HEK293 (cell line): ENCODE measurements at regions not wholly inside any gene's neighbourhood (a gene's known extent, or its start where the extent isn't known, plus 50 kb on each side); places are given as distances from the start of the nearest gene placed in this dataset.
A peak's percentile ranks its signal among the peaks of the same experiment; 100 is the strongest.
"Not testable (repeated sequence)": the region's sequence is repeated elsewhere in the genome, so short reads cannot be mapped to it uniquely, and the experiment has no call there.

Source experiments
- CTCF ChIA-PET: fragments of 350-600 bp; formaldehyde crosslinking; extraction: SDS; loops from one replicate; lab custom pipeline; 2021; ENCODE audit warnings: antibody characterized with exemption; lab: Yijun Ruan, JAX
- POLR2A ChIA-PET: fragments of 300-600 bp; formaldehyde crosslinking; extraction: SDS; loops from one replicate; lab custom pipeline; 2020; ENCODE audit warnings: antibody characterized with exemption, inconsistent platforms; lab: Yijun Ruan, JAX
- H3K27ac ChIP-seq: fragments of 200-500 bp; sonication (Bioruptor generic); 2 replicates; pipeline ENCODE4 v1.5.1; 2014; ENCODE audit warnings: low read depth, low read length, control low read depth, inconsistent platforms; ENCODE audit errors: extremely low read depth
- H3K36me3 ChIP-seq, 2 experiments: fragments of 200-500 bp in 1 of 2; sonication (Bioruptor generic) in 1 of 2; 1 replicate in 1 of 2; 2 replicates in 1 of 2; pipeline ENCODE4 v1.5.1; 2014 to 2017; ENCODE audit warnings: inconsistent platforms in 2 of 2, low read length in 2 of 2; ENCODE audit not compliant: control insufficient read depth in 2 of 2, insufficient read depth in 1 of 2
- H3K4me1 ChIP-seq: fragments of 200-500 bp; sonication (Bioruptor generic); 2 replicates; pipeline ENCODE4 v1.5.1; 2014; ENCODE audit warnings: mild to moderate bottlenecking, low read length, inconsistent platforms; ENCODE audit not compliant: control insufficient read depth, insufficient read depth
- H3K4me3 ChIP-seq: 2 replicates; pipeline ENCODE4 v1.5.1; 2011; ENCODE audit warnings: low read depth, mild to moderate bottlenecking, control low read depth, low read length, moderate library complexity
- H3K9me3 ChIP-seq: fragments of 200-500 bp; sonication (Bioruptor generic); 2 replicates; pipeline ENCODE4 v1.5.1; 2014; ENCODE audit warnings: low read depth, low read length, inconsistent platforms; ENCODE audit not compliant: control insufficient read depth, insufficient read depth
- FEZF1 ChIP-seq: fragments of 450-650 bp; formaldehyde crosslinking; IDR thresholded peaks from 2 replicates; pipeline ENCODE4 v1.5.1; 2016; ENCODE audit warnings: missing biosample characterization, missing genetic modification characterization
- IKZF3 ChIP-seq: fragments of 450-650 bp; IDR thresholded peaks from 2 replicates; pipeline ENCODE4 v1.5.0; 2018; ENCODE audit warnings: missing biosample characterization, mild to moderate bottlenecking, missing genetic modification characterization, moderate library complexity
- REST ChIP-seq: fragments of 450-650 bp; formaldehyde crosslinking; IDR thresholded peaks from 2 replicates; pipeline ENCODE4 v1.5.1; 2016; ENCODE audit warnings: missing biosample characterization, missing genetic modification characterization
- TRIM28 ChIP-seq: IDR thresholded peaks from 2 replicates; pipeline ENCODE4 v1.6.1; 2011; ENCODE audit warnings: low read length, control low read depth, borderline replicate concordance
- WT1 ChIP-seq: fragments of 450-650 bp; formaldehyde crosslinking; IDR thresholded peaks from 2 replicates; pipeline ENCODE4 v1.5.1; 2016; ENCODE audit warnings: missing biosample characterization, missing genetic modification characterization
- ZBTB11 ChIP-seq: fragments of 450-650 bp; formaldehyde crosslinking; conservative IDR thresholded peaks from 2 replicates; pipeline ENCODE4 v1.5.1; 2016; ENCODE audit warnings: low read depth, missing biosample characterization, missing genetic modification characterization
- ZBTB49 ChIP-seq: fragments of 450-650 bp; formaldehyde crosslinking; IDR thresholded peaks from 2 replicates; pipeline ENCODE4 v1.5.1; 2016; ENCODE audit warnings: missing biosample characterization, missing genetic modification characterization, low read depth
- ZNF175 ChIP-seq: fragments of 450-650 bp; formaldehyde crosslinking; IDR thresholded peaks from 2 replicates; pipeline ENCODE4 v1.5.1; 2016; ENCODE audit warnings: missing biosample characterization, missing genetic modification characterization
- ZNF266 ChIP-seq: fragments of 450-650 bp; formaldehyde crosslinking; IDR thresholded peaks from 2 replicates; pipeline ENCODE4 v1.5.1; 2016; ENCODE audit warnings: missing biosample characterization, missing genetic modification characterization, low read depth
- ZNF324 ChIP-seq: fragments of 450-650 bp; formaldehyde crosslinking; IDR thresholded peaks from 2 replicates; pipeline ENCODE4 v1.5.1; 2016; ENCODE audit warnings: missing biosample characterization, missing genetic modification characterization
- ZNF341 ChIP-seq: fragments of 450-650 bp; formaldehyde crosslinking; IDR thresholded peaks from 2 replicates; pipeline ENCODE4; 2016; ENCODE audit warnings: low read depth, missing biosample characterization, missing genetic modification characterization
- ZNF37A ChIP-seq: fragments of 450-650 bp; IDR thresholded peaks from 2 replicates; pipeline ENCODE4 v1.5.1; 2018; ENCODE audit warnings: missing biosample characterization, missing genetic modification characterization
- ZNF394 ChIP-seq: fragments of 450-650 bp; formaldehyde crosslinking; IDR thresholded peaks from 2 replicates; pipeline ENCODE4 v1.5.1; 2016; ENCODE audit warnings: missing biosample characterization, missing genetic modification characterization, mild to moderate bottlenecking, moderate library complexity, borderline replicate concordance
- ZNF521 ChIP-seq: fragments of 450-650 bp; formaldehyde crosslinking; IDR thresholded peaks from 2 replicates; pipeline ENCODE4 v1.5.1; 2017; ENCODE audit warnings: missing biosample characterization, mild to moderate bottlenecking, missing genetic modification characterization
- ZNF639 ChIP-seq: fragments of 450-650 bp; formaldehyde crosslinking; IDR thresholded peaks from 2 replicates; pipeline ENCODE4 v1.5.1; 2016; ENCODE audit warnings: missing biosample characterization, missing genetic modification characterization
- ZNF692 ChIP-seq: fragments of 450-650 bp; formaldehyde crosslinking; IDR thresholded peaks from 2 replicates; pipeline ENCODE4 v1.5.1; 2016; ENCODE audit warnings: missing biosample characterization, missing genetic modification characterization
- ZNF776 ChIP-seq: fragments of 450-650 bp; formaldehyde crosslinking; IDR thresholded peaks from 2 replicates; pipeline ENCODE4 v1.5.0; 2017; ENCODE audit warnings: missing biosample characterization, missing genetic modification characterization, borderline replicate concordance
- ZNF792 ChIP-seq: fragments of 450-650 bp; formaldehyde crosslinking; IDR thresholded peaks from 2 replicates; pipeline ENCODE4 v1.5.1; 2016; ENCODE audit warnings: missing biosample characterization, missing genetic modification characterization

GRCh38 chr6:130700397-130700796 lies 126.8 kb upstream of the SMLR1 start (continued):
- TF ChIP-seq REST (tag by site-specific recombination), result no peak
- no peak for TF ChIP-seq ZNF324 (tag by site-specific recombination)
- no peak for TF ChIP-seq ZNF266 (tag by site-specific recombination)
- no peak for TF ChIP-seq ZBTB49 (tag by site-specific recombination)

- ChIA-PET CTCF (interaction anchor here (0.6 to 1.6 kb wide), 2 partner anchors 10 to 395 kb away, joined by 3 to 7 read pairs; no protein-coding TSS in a partner anchor), POLR2A (no interaction called here)
- no peak overlapping the region for H3K4me3 ChIP-seq
Measured at GRCh38 chr6:130708338-130708737, 118.9 kb upstream of the SMLR1 start.

GRCh38 chr6:130711641-130712040 lies 115.6 kb upstream of the SMLR1 start:
- H3K4me1 ChIP-seq, POLR2A ChIA-PET, H3K4me3 ChIP-seq, H3K27ac ChIP-seq, H3K9me3 ChIP-seq, H3K36me3 ChIP-seq: not testable (repeated sequence)
- CTCF ChIA-PET, result interaction anchor here (0.6 kb wide), 1 partner anchor 276 kb away, joined by 3 read pairs; no protein-coding TSS in a partner anchor

More at GRCh38 chr6:130708338-130708737, 118.9 kb upstream of the SMLR1 start:
- Histone ChIP-seq H3K4me1 (peaks cover 4% of the 10 kb centered on the region), H3K27ac (no peak overlapping the region), H3K36me3 (no peaks in the 10 kb centered on the region), H3K9me3 (no peaks in the 10 kb centered on the region)
- TF ChIP-seq ZNF776 (tag by site-specific recombination) (peak; percentile 98), WT1 (no peak), ZNF639 (tag by site-specific recombination) (no peak), ZNF792 (tag by site-specific recombination) (no peak), ZNF692 (tag by site-specific recombination) (no peak), TRIM28 (peak; percentile 56; the same call in 1 of the 2 replicates)

- ChIA-PET POLR2A (no interaction called here), CTCF (no interaction called here)
- Histone ChIP-seq H3K27ac (no peak overlapping the region), H3K4me1 (peaks cover 4% of the 10 kb centered on the region), H3K4me3 (no peak overlapping the region), H3K36me3 (no peaks in the 10 kb centered on the region), H3K9me3 (no peaks in the 10 kb centered on the region; the same call in 1 of the 2 replicates)
- no peak for TF ChIP-seq ZNF394 (tag by site-specific recombination)
- TF ChIP-seq ZNF521 (tag by site-specific recombination), result no peak
- no peak for TF ChIP-seq ZNF175 (tag by site-specific recombination)
- TF ChIP-seq FEZF1, result no peak
- no peak for TF ChIP-seq ZNF37A (tag by site-specific recombination)
- no peak for TF ChIP-seq ZBTB11 (tag by site-specific recombination)
- no peak for TF ChIP-seq IKZF3 (tag by site-specific recombination)
- TF ChIP-seq ZNF341 (tag by site-specific recombination), result no peak
Measured at GRCh38 chr6:130713144-130713543, 114.1 kb upstream of the SMLR1 start.
